CD4-positive, alpha-beta T cell treated with Interleukin-2 at 100 ng/mL for 4 hours (primary cell): ENCODE measurements at regions not wholly inside any gene's neighbourhood (a gene's known extent, or its start where the extent isn't known, plus 50 kb on each side); places are given as distances from the start of the nearest gene placed in this dataset.
"Not testable (repeated sequence)": the region's sequence is repeated elsewhere in the genome, so short reads cannot be mapped to it uniquely, and the experiment has no call there.

ENCODE experiments used
- DNase-seq: peaks from one replicate; pipeline ENCODE4 v3.0.0-alpha.2; 2020; ENCODE audit warnings: low spot score

GRCh38 chr13:50744116-50744660, 99.3 kb downstream of the DLEU7 start:
- DNase-seq: no peak

GRCh38 chr13:50745542-50746115, 97.9 kb downstream of the DLEU7 start:
- no peak for DNase-seq

GRCh38 chr13:50747737-50748350, 95.6 kb downstream of the DLEU7 start:
- no peak for DNase-seq

GRCh38 chr13:50753221-50753620, 90.3 kb downstream of the DLEU7 start:
- DNase-seq: not testable (repeated sequence)

- not testable (repeated sequence) for DNase-seq
These were observed 87.4 kb downstream of the DLEU7 start for GRCh38 chr13:50755862-50756685.

GRCh38 chr13:50757008-50757407, 86.5 kb downstream of the DLEU7 start:
- DNase-seq: no peak

- DNase-seq: no peak
These were observed 84.7 kb downstream of the DLEU7 start for GRCh38 chr13:50758796-50759195.

- no peak for DNase-seq
These were observed 82.7 kb downstream of the DLEU7 start for GRCh38 chr13:50760751-50761150.

GRCh38 chr13:50761406-50761805, 82.1 kb downstream of the DLEU7 start:
- DNase-seq: no peak

- DNase-seq: no peak
These were observed 80.4 kb downstream of the DLEU7 start for GRCh38 chr13:50762969-50763567.

GRCh38 chr13:50766013-50766412, 77.5 kb downstream of the DLEU7 start:
- DNase-seq: no peak

- DNase-seq: no peak
These were observed 76.8 kb downstream of the DLEU7 start for GRCh38 chr13:50766695-50767094.

- not testable (repeated sequence) for DNase-seq
These were observed 70.6 kb downstream of the DLEU7 start for GRCh38 chr13:50772881-50773280.
